T-helper 2 cell (primary cell): ENCODE measurements at regions not wholly inside any gene's neighbourhood (a gene's known extent, or its start where the extent isn't known, plus 50 kb on each side); places are given as distances from the start of the nearest gene placed in this dataset.
A peak's percentile ranks its signal among the peaks of the same experiment; 100 is the strongest.

ENCODE experiments used
- DNase-seq, 5 experiments: peaks; one replicate each; pipeline versions ENCODE4 v3.0.0 to v3.0.0-alpha.2; 2012 to 2022

GRCh38 chr17:63134867-63135266 is 168.8 kb downstream of the TANC2 start:
- DNase-seq, result no peak

GRCh38 chr17:63136369-63137012 is 170.5 kb downstream of the TANC2 start:
- DNase-seq, result no peak

- DNase-seq, result no peak
These were observed 171.1 kb downstream of the TANC2 start for GRCh38 chr17:63137163-63137562.

GRCh38 chr17:63138713-63139112 is 172.7 kb downstream of the TANC2 start:
- DNase-seq, result no peak

GRCh38 chr17:63139356-63139755 is 173.3 kb downstream of the TANC2 start:
- no peak for DNase-seq

GRCh38 chr17:63140255-63140654 is 174.2 kb downstream of the TANC2 start:
- DNase-seq, result peak in 1 of 5 experiments; percentile 49

GRCh38 chr17:63142836-63143235 is 176.8 kb downstream of the TANC2 start:
- no peak for DNase-seq

- DNase-seq, result no peak
These were observed 184.5 kb downstream of the TANC2 start for GRCh38 chr17:63150490-63150889.

- DNase-seq, result no peak
These were observed 185.0 kb downstream of the TANC2 start for GRCh38 chr17:63150994-63151464.

GRCh38 chr17:63151941-63152523 is 186.0 kb downstream of the TANC2 start:
- peak in 1 of 5 experiments; percentile 27 for DNase-seq

GRCh38 chr17:63153488-63153887 is 187.5 kb downstream of the TANC2 start:
- no peak for DNase-seq

GRCh38 chr17:63154586-63155244 is 188.7 kb downstream of the TANC2 start:
- DNase-seq, result no peak

GRCh38 chr17:63156986-63157385 is 191.0 kb downstream of the TANC2 start:
- DNase-seq, result no peak

- peak in 1 of 5 experiments; percentile 1 for DNase-seq
These were observed 196.5 kb downstream of the TANC2 start for GRCh38 chr17:63162406-63163157.

- DNase-seq, result no peak
These were observed 197.1 kb downstream of the TANC2 start for GRCh38 chr17:63163158-63163520.

GRCh38 chr17:63165400-63165799 is 199.4 kb downstream of the TANC2 start:
- DNase-seq, result no peak

GRCh38 chr17:63170795-63171194 is 204.8 kb downstream of the TANC2 start:
- no peak for DNase-seq

GRCh38 chr17:63171428-63172393 is 205.7 kb downstream of the TANC2 start:
- DNase-seq, result no peak

- no peak for DNase-seq
These were observed 207.4 kb downstream of the TANC2 start for GRCh38 chr17:63173450-63173849.

- no peak for DNase-seq
These were observed 207.9 kb downstream of the TANC2 start for GRCh38 chr17:63173903-63174302.

GRCh38 chr17:63178530-63178929 is 212.5 kb downstream of the TANC2 start:
- no peak for DNase-seq

- no peak for DNase-seq
These were observed 215.8 kb downstream of the TANC2 start for GRCh38 chr17:63181856-63182255.
